ENCODE measurements at regions not wholly inside any gene's neighbourhood (a gene's known extent, or its start where the extent isn't known, plus 50 kb on each side); places are given as distances from the start of the nearest gene placed in this dataset.
"Not testable (repeated sequence)": the region's sequence is repeated elsewhere in the genome, so short reads cannot be mapped to it uniquely, and the experiment has no call there.

GRCh38 chr1:188669728-188670382, 1807.8 kb downstream of the BRINP3 start:
- DNase-seq: no peak

- no peak for DNase-seq
These were observed 1806.8 kb downstream of the BRINP3 start for GRCh38 chr1:188670837-188671236.

- no peak for DNase-seq
These were observed 1805.5 kb downstream of the BRINP3 start for GRCh38 chr1:188672153-188672552.

- DNase-seq: no peak
These were observed 1788.1 kb downstream of the BRINP3 start for GRCh38 chr1:188689542-188689941.

DNA sequence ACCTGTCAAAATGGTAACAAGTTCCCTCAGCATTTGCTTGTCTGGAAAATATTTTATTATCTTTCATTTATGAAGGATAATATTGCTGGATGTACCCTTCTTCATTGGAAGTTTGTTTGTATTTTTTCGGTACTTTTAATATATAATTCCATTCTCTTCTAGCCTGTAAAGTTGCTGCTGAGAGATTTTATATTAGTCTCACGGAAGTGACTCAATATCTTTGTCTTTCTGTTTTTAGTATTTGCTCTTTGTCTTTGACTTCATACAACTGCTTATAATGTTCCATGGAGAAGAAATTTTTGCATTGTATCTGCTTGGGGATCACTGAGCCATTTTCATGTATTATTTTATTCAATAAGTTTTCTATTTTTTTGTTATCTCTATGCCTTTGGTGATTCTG, 1777.5 kb downstream of the BRINP3 start:
- no peak for DNase-seq

DNA sequence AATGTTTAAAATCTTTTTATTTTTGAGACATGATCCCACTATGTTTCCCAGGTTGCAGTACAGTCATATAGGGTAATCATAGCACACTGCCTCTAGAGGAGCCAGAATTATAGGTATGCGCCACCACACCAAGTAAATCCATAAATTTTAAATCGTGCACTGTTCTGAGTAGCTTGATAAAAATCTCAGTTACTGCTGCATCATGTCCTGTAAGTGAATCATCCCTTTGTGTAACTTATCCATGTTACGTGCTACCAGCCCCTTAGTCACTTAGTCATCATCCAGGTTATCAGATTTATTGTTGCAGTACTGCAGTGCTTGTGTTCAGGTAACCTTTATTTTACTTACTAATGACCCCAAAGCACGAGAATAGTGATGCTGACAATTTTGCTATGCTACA, 1770.9 kb downstream of the BRINP3 start:
- no peak for DNase-seq

DNA sequence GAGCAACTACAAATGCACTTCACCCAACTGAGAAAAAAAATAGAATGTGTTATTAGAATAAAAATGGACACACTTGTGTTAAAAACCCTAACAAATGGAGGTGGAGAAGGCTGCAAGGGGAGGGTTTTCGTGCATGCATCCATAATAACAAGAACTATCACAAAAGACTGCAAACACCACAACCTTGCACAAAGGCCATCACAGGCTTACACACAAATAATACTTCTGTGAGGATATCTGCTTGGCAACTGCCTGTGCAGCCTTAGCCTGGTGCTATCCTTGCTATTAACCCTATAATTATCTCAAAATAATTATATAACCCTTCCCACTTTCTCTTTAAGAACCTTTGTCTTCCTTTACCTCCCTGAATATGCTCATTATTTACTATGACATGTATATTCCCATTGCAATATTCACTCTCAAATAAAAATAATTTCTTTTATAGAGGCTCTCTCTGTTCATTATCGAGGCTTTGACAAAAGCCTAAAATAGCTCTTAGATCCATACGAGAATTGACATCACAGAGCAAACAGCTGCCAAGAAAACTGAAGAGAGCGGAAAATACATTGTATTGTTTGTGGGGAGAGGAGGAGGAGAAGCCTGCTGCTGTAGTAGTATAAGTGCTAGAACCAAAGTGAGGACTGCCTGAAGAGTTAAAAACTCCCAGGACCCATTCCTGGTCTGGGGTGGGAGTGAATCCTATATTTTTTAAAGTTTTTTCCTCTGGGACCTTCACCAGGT, 1768.7 kb downstream of the BRINP3 start:
- no peak for DNase-seq

GRCh38 chr1:188715566-188715965, 1762.1 kb downstream of the BRINP3 start:
- DNase-seq: no peak

GRCh38 chr1:188719735-188720134, 1757.9 kb downstream of the BRINP3 start:
- no peak for DNase-seq

DNA sequence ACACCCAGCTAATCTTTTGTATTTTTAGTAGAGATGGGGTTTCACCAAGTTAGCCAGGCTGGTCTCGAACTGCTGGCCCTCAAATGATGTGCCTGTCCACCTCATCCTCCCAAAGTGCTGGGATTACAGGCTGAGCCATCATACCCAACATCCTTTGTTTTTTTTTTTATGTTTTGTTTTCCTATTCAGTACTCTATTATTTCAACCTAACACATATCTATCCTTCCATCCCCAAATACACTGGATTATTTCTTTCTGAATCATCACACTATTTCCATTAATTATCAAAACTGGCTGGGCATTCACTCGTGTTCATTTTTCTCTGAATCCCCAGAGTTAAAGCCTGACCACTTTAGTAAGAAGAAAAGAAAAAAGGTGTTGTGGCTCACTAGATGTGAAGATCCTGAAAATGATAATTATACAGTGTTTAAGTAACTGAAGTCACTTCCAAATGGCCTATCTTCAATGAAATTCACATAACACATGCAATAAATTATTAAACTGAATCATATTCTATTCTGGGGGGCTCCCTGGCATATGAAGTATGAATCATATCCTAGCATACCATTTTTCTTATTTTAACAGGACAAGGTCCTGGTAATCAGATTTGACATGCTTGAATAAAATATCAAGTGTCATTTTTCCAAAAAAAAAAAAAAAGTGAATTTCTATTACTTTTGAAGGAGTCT, 1754.2 kb downstream of the BRINP3 start:
- no peak for DNase-seq

DNA sequence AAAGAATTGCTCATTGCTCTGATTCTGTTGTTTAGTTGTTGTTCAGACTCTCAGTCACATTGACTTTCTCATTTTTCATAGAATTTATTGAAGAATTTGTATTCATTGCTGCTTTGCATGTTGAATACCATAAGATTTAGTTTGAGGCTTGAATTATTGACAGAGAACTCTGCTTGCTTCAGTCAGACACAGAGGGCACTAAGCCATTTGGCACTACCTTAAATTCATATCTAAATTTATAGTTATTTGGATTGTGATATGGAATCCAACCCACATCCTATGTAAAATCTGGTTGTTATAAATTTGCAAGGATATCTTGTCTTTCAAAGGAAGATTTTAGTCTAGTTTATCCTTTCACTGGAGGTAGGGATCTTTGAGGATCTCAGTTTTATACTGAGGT, 1748.6 kb downstream of the BRINP3 start:
- DNase-seq: no peak

DNA sequence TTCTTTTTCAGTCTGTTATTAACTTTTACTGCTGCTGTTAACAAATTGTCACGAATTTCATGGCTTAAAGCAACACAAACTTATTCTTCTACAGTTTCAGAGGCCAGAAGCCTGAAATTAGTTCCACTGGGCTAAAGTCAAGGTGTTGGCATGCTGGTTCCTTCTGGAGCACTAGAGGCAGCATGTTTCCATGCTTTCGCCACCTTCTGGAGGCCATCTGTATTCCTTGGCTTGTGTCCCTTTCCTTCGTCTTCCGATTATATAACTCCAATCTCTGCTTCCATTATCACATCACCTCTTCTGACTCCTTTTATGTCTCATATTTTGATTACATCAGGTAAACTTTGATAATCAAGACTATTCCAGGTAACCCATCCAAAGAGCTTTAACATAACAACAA, 1742.1 kb downstream of the BRINP3 start:
- no peak for DNase-seq

DNA sequence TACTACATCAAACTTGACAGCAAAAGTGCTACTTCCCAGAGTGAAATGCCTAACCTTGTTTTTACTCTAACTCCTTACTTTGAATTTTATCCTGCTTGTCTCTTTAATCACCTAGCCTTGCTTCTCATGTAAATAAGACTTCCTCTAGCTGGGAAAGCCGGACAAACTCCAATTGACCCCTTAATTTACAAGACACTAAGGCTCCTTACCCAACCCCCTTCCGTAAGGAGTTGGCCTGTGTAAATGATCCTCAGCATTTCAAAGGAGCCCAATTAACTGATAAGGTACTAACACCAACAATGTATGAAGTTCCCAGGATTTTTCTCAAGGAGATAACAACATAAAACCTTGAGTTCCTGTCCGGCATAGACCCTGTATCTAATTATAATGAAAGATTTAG, 1728.4 kb downstream of the BRINP3 start:
- not testable (repeated sequence) for DNase-seq

DNA sequence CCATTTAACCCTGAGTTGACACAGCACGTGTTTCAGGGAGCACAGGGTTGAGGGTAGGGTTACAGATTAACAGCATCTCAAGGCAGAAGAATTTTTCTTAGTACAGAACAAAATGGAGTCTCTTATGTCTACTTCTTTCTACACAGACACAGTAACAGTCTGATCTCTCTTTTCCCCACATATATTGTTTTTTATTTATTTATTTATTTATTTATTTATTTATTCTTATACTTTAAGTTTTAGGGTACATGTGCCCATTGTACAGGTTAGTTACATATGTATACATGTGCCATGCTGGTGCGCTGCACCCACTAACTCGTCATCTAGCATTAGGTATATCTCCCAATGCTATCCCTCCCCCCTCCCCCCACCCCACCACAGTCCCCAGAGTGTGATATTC, 1725.6 kb downstream of the BRINP3 start:
- not testable (repeated sequence) for DNase-seq

- DNase-seq: not testable (repeated sequence)
These were observed 1719.9 kb downstream of the BRINP3 start for GRCh38 chr1:188757747-188758146.

GRCh38 chr1:188761226-188761625, 1716.4 kb downstream of the BRINP3 start:
- no peak for DNase-seq

GRCh38 chr1:188762166-188762743, 1715.4 kb downstream of the BRINP3 start:
- no peak for DNase-seq

DNA sequence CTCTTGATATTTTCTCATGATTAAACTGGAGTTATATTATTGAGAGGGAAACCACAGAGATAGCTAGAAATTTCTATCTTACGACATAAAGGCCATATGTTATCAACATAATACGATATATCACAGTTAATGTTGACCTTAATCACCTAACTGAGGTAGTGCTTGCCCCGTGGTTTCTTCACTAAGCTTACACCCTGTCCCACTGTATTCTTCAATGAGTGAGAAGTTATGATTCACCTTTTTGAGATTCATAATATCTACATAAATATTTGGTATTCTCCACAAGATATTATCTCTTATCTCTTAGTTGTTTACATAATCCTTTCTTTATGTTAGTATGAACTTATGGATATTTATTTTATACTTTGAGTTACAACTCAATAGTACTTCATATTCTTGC, 1714.1 kb downstream of the BRINP3 start:
- DNase-seq: no peak

- DNase-seq: no peak
These were observed 1708.5 kb downstream of the BRINP3 start for GRCh38 chr1:188769181-188769580.

- DNase-seq: no peak
These were observed 1707.7 kb downstream of the BRINP3 start for GRCh38 chr1:188769936-188770335.

DNA sequence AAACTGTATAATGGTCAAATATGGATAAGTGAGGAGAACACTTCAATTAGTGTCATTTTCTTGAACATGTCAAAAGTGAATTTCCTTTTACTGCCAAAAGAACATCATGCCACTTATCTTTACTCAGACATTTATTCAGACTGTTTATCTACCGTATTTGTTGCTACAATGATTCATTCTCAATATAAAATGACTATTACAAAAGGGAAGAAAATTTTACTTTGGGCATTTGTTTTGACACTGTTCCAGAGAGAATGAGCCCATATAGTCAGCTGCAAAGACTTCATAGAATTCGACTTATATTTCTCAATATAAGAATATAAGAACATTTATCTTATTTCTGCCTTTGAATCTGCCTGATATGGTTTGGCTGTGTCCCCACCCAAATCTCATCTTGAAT, 1699.1 kb downstream of the BRINP3 start:
- DNase-seq: no peak

DNA sequence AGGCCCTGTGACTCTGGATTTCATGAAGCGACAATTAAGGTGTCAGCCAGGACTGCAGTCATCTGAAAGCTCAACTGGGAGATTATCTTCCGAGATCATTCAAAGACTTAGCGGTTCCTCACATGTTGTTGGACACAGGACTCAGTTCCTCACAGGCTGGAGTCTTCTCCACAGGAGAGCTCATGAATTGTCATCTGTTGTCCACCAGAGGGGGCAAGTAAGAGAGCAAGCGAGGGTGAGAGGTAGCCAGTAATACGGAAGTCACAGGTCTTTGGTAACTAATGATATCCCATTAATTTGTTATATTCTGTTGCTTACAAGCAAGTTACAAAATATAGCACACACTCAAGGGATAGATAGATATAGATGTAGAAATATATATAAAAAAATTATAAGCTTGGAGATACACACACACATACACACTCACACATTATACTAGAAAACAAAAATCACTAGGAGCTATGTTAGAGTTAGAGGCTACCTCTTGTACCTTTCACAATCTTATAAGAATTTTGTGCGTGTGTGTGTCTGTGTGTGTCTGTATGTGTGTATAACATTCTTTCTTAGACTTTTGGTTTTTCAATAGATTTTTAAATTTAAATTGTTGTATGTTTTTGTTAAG, 1695.3 kb downstream of the BRINP3 start:
- no peak for DNase-seq

GRCh38 chr1:188794969-188795368, 1682.7 kb downstream of the BRINP3 start:
- no peak for DNase-seq
